IMR-90 (cell line): ENCODE measurements at regions not wholly inside any gene's neighbourhood (a gene's known extent, or its start where the extent isn't known, plus 50 kb on each side); places are given as distances from the start of the nearest gene placed in this dataset.

Source experiments
- ATAC-seq: fragments of 200-7000 bp; cut with Tn5 transposase; 2 replicates; pipeline ENCODE4 v1.9.1; 2020; ENCODE audit warnings: low read depth, mild to moderate bottlenecking, moderate library complexity
- BruUV-seq: library from RNA; stranded (reverse); fragments of 400-500 nt; replicated peaks from 2 replicates; lab custom pipeline; 2021; lab: Mats Ljungman, UMichigan
- CTCF ChIA-PET: fragments of 300-600 bp; formaldehyde crosslinking; extraction: SDS; loops from one replicate; lab custom pipeline; 2021; ENCODE audit warnings: antibody characterized with exemption; lab: Yijun Ruan, JAX
- POLR2A ChIA-PET: fragments of 300-600 bp; sonication (Branson Sonifier 250); formaldehyde crosslinking; loops from one replicate; lab custom pipeline; 2022; ENCODE audit warnings: antibody characterized with exemption; ENCODE audit not compliant: unreplicated experiment; lab: Charles Lee
- DNase-seq: peaks from one replicate; pipeline ENCODE4 v3.0.0; 2013
- H2AFZ ChIP-seq: replicated peaks from 2 replicates; pipeline ENCODE3; 2013; ENCODE audit warnings: low read length, mild to moderate bottlenecking; ENCODE audit not compliant: poor library complexity
- H2AK5ac ChIP-seq: 2 replicates; pipeline ENCODE4 v1.6.1; 2013; ENCODE audit warnings: low read depth, low read length, inconsistent platforms
- H2AK9ac ChIP-seq: replicated peaks from 2 replicates; pipeline ENCODE3; 2013; ENCODE audit warnings: mild to moderate bottlenecking, low read depth, low read length, moderate library complexity; ENCODE audit not compliant: poor library complexity
- H2BK120ac ChIP-seq: 2 replicates; pipeline ENCODE4 v1.6.1; 2013; ENCODE audit warnings: low read depth, low read length, inconsistent platforms
- H2BK15ac ChIP-seq: 3 replicates; pipeline ENCODE4 v1.6.1; 2013; ENCODE audit warnings: low read depth, low read length, inconsistent platforms
- H2BK20ac ChIP-seq: 2 replicates; pipeline ENCODE4 v1.6.1; 2013; ENCODE audit warnings: low read depth, mild to moderate bottlenecking, inconsistent platforms, low read length, moderate library complexity
- H2BK5ac ChIP-seq: 2 replicates; pipeline ENCODE4 v1.6.1; 2013; ENCODE audit warnings: mild to moderate bottlenecking, low read depth, low read length, inconsistent platforms; ENCODE audit not compliant: poor library complexity, severe bottlenecking
- H3K14ac ChIP-seq: replicated peaks from 2 replicates; pipeline ENCODE4 v1.6.1; 2013; ENCODE audit warnings: low read depth, low read length, inconsistent platforms
- H3K18ac ChIP-seq: 2 replicates; pipeline ENCODE4 v1.6.1; 2013; ENCODE audit warnings: low read depth, low read length, control low read depth
- H3K23ac ChIP-seq: 2 replicates; pipeline ENCODE4 v1.6.1; 2013; ENCODE audit warnings: low read depth, low read length, inconsistent platforms
- H3K27ac ChIP-seq: 2 replicates; pipeline ENCODE4 v1.5.1; 2013; ENCODE audit warnings: mild to moderate bottlenecking, control low read depth, low read length; ENCODE audit not compliant: insufficient read depth
- H3K27me3 ChIP-seq: 2 replicates; pipeline ENCODE4 v1.6.1; 2013; ENCODE audit warnings: low read length; ENCODE audit not compliant: control insufficient read depth, insufficient read depth
- H3K36me3 ChIP-seq: 2 replicates; pipeline ENCODE4 v1.6.1; 2013; ENCODE audit warnings: low read length, mixed read lengths; ENCODE audit not compliant: control insufficient read depth, insufficient read depth
- H3K4ac ChIP-seq: 2 replicates; pipeline ENCODE4 v1.6.1; 2013; ENCODE audit warnings: low read depth, low read length, inconsistent platforms
- H3K4me1 ChIP-seq: 2 replicates; pipeline ENCODE4 v1.6.1; 2013; ENCODE audit warnings: low read length, mixed read lengths; ENCODE audit not compliant: control insufficient read depth, insufficient read depth
- H3K4me2 ChIP-seq: 2 replicates; pipeline ENCODE4 v1.6.1; 2013; ENCODE audit warnings: low read depth, mild to moderate bottlenecking, control low read depth, low read length, moderate library complexity
- H3K4me3 ChIP-seq: 2 replicates; pipeline ENCODE4 v1.5.1; 2013; ENCODE audit warnings: low read depth, mild to moderate bottlenecking, control low read depth, low read length, moderate library complexity; ENCODE audit not compliant: insufficient read depth
- H3K56ac ChIP-seq: 2 replicates; pipeline ENCODE4 v1.6.1; 2013; ENCODE audit warnings: low read length, inconsistent platforms; ENCODE audit not compliant: insufficient read depth; ENCODE audit errors: extremely low read depth
- H3K79me1 ChIP-seq, 2 experiments: 2 replicates each; pipeline ENCODE4 v1.6.1; 2013; ENCODE audit warnings: low read length in 2 of 2, inconsistent platforms in 1 of 2, low read depth in 1 of 2
- H3K9ac ChIP-seq: 2 replicates; pipeline ENCODE4 v1.6.1; 2013; ENCODE audit warnings: low read depth, low read length, control low read depth
- H3K9me1 ChIP-seq: 2 replicates; pipeline ENCODE4 v1.6.1; 2013; ENCODE audit warnings: low read length, inconsistent platforms; ENCODE audit not compliant: insufficient read depth
- H3K9me3 ChIP-seq: 2 replicates; pipeline ENCODE4 v1.6.1; 2013; ENCODE audit warnings: low read length; ENCODE audit not compliant: control insufficient read depth, insufficient read depth
- H4K20me1 ChIP-seq: 2 replicates; pipeline ENCODE4 v1.6.1; 2013; ENCODE audit warnings: low read length, inconsistent platforms; ENCODE audit not compliant: insufficient read depth
- H4K5ac ChIP-seq: 2 replicates; pipeline ENCODE4 v1.6.1; 2013; ENCODE audit warnings: mild to moderate bottlenecking, low read depth, low read length, control low read depth
- H4K8ac ChIP-seq, 2 experiments: 2 replicates each; pipeline ENCODE4 v1.6.1; 2013; ENCODE audit warnings: low read depth in 2 of 2, low read length in 2 of 2, control low read depth in 1 of 2, inconsistent platforms in 1 of 2
- H4K91ac ChIP-seq: 2 replicates; pipeline ENCODE4 v1.6.1; 2013; ENCODE audit warnings: low read depth, low read length, inconsistent platforms; ENCODE audit not compliant: insufficient read depth
- FOS ChIP-seq: fragments of 150-350 bp; IDR thresholded peaks from 2 replicates; pipeline ENCODE4 v1.6.1; 2016; ENCODE audit warnings: low read depth, low read length
- MAFK ChIP-seq: IDR thresholded peaks from 2 replicates; pipeline ENCODE4 v1.6.1; 2012; ENCODE audit warnings: low read depth, low read length, improper control_type of control experiment
- MXI1 ChIP-seq: IDR thresholded peaks from 2 replicates; pipeline ENCODE4 v1.6.1; 2012; ENCODE audit warnings: low read depth, mild to moderate bottlenecking, low read length, moderate library complexity, borderline replicate concordance
- NFE2L2 ChIP-seq: fragments of 150-350 bp; IDR thresholded peaks from 2 replicates; pipeline ENCODE4 v1.6.1; 2016; ENCODE audit warnings: low read depth, mild to moderate bottlenecking, low read length
- POLR2A ChIP-seq: IDR thresholded peaks from 2 replicates; pipeline ENCODE4 v1.6.1; 2012; ENCODE audit warnings: mild to moderate bottlenecking, low read depth, low read length
- RAD21 ChIP-seq: IDR thresholded peaks from 2 replicates; pipeline ENCODE4 v1.6.1; 2012; ENCODE audit warnings: low read length, improper control_type of control experiment
- RCOR1 ChIP-seq: IDR thresholded peaks from 2 replicates; pipeline ENCODE4 v1.6.1; 2012; ENCODE audit warnings: mild to moderate bottlenecking, low read length, improper control_type of control experiment; ENCODE audit not compliant: insufficient replicate concordance
- WGBS, 2 experiments: methylation state at CpG; one replicate each; pipeline versions ENCODE4 v1.1.5 to v1.1.7; 2013; ENCODE audit warnings: missing lambda C conversion rate in 2 of 2; ENCODE audit not compliant: insufficient read length in 1 of 2; ENCODE audit errors: extremely low coverage in 2 of 2; 5-methylcytosine and 5-hydroxymethylcytosine counted together
- dilution Hi-C: fragments of 300-500 bp; cut with HindIII; formaldehyde crosslinking; loops from one replicate; pipeline ENCODE4 v1.14.3; 2018; ENCODE audit warnings: low sequenced_read_pairs; ENCODE audit not compliant: unreplicated experiment
- in situ Hi-C: fragments of 300-500 bp; cut with MboI; formaldehyde crosslinking; loops from 3 replicates; pipeline ENCODE4 v1.14.3; 2019; ENCODE audit warnings: low sequenced_read_pairs, inconsistent platforms, mixed read lengths
- intact Hi-C: fragments of 100-400 bp; cut with micrococcal nuclease; formaldehyde crosslinking; loops from 2 replicates; pipeline ENCODE4 v1.10.0; 2022
- TF ChIP-seq, protein P1 (sequence below): fragments of 150-350 bp; IDR thresholded peaks from 2 replicates; pipeline ENCODE4 v1.6.1; 2016; ENCODE audit warnings: low read depth, mild to moderate bottlenecking, low read length, moderate library complexity, borderline replicate concordance
- TF ChIP-seq, protein P2 (sequence below): conservative IDR thresholded peaks from 2 replicates; pipeline ENCODE4 v1.5.1; 2012; ENCODE audit warnings: mild to moderate bottlenecking, low read depth, low read length, improper control_type of control experiment

DNA sequence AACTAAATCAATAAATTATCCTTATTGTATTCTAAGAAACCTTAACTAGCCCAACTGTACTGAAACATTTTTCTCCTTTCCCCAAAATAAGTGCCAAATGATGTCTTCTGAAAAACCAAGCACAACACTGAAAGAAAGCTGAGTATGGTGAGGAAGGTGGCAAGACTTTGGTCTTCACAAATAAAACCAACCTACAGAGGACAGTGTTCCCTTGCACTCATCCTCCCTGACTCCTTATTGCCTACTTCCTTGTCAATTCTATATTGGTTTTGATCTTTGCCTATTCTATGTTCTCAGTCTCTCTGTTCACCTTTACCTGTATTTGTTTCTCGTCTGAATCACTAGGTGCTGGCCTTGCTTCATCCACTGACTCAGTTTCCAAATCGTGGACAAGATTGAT, 490.1 kb upstream of the ZNF385D start:
- Histone ChIP-seq H2AFZ (no peak overlapping the region), H3K14ac (no peak overlapping the region), H3K79me1 (no peaks in the 10 kb centered on the region), H4K5ac (no peak overlapping the region), H3K27ac (no peak overlapping the region), H2BK120ac (no peak overlapping the region), H3K9me3 (peaks cover 2% of the 10 kb centered on the region; the same call in 1 of the 2 replicates), H2AK5ac (no peak overlapping the region), H3K4me3 (no peak overlapping the region), H4K8ac (no peak overlapping the region), H3K23ac (no peak overlapping the region), H3K27me3 (no peaks in the 10 kb centered on the region), H2BK5ac (no peak overlapping the region), H4K91ac (no peak overlapping the region), H2BK20ac (no peak overlapping the region), H3K36me3 (no peaks in the 10 kb centered on the region), H3K18ac (no peak overlapping the region), H3K9me1 (no peaks in the 10 kb centered on the region), H3K56ac (no peak overlapping the region), H3K4me2 (no peak overlapping the region), H3K4ac (no peak overlapping the region), H2BK15ac (no peak overlapping the region), H4K20me1 (no peaks in the 10 kb centered on the region), H3K9ac (no peak overlapping the region), H2AK9ac (no peak overlapping the region), H3K4me1 (no peaks in the 10 kb centered on the region)
- DNase-seq (no peak), ATAC-seq (no peak)
- no peak for TF ChIP-seq FOS
- TF ChIP-seq, protein P1, sequence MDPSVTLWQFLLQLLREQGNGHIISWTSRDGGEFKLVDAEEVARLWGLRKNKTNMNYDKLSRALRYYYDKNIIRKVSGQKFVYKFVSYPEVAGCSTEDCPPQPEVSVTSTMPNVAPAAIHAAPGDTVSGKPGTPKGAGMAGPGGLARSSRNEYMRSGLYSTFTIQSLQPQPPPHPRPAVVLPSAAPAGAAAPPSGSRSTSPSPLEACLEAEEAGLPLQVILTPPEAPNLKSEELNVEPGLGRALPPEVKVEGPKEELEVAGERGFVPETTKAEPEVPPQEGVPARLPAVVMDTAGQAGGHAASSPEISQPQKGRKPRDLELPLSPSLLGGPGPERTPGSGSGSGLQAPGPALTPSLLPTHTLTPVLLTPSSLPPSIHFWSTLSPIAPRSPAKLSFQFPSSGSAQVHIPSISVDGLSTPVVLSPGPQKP = no peak
- no peak for TF ChIP-seq RAD21
- TF ChIP-seq NFE2L2 = no peak
- TF ChIP-seq RCOR1 = no peak
- no peak for TF ChIP-seq MAFK
- no peak for TF ChIP-seq MXI1
- TF ChIP-seq POLR2A = no peak
- TF ChIP-seq, protein P2, sequence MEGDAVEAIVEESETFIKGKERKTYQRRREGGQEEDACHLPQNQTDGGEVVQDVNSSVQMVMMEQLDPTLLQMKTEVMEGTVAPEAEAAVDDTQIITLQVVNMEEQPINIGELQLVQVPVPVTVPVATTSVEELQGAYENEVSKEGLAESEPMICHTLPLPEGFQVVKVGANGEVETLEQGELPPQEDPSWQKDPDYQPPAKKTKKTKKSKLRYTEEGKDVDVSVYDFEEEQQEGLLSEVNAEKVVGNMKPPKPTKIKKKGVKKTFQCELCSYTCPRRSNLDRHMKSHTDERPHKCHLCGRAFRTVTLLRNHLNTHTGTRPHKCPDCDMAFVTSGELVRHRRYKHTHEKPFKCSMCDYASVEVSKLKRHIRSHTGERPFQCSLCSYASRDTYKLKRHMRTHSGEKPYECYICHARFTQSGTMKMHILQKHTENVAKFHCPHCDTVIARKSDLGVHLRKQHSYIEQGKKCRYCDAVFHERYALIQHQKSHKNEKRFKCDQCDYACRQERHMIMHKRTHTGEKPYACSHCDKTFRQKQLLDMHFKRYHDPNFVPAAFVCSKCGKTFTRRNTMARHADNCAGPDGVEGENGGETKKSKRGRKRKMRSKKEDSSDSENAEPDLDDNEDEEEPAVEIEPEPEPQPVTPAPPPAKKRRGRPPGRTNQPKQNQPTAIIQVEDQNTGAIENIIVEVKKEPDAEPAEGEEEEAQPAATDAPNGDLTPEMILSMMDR = no peak
- ChIA-PET CTCF (no interaction called here), POLR2A (no interaction called here)
- BruUV-seq = no TSS peak
- intact Hi-C loops = no loop called here
- no CpG with 5 or more reads among the region's 2 CpGs for WGBS, 2 experiments
- in situ Hi-C loops = no loop called here
- dilution Hi-C loops = no loop called here
